Prostate gland (tissue), 2 donors: ENCODE measurements at regions not wholly inside any gene's neighbourhood (a gene's known extent, or its start where the extent isn't known, plus 50 kb on each side); places are given as distances from the start of the nearest gene placed in this dataset.

ENCODE experiments used
- CTCF ChIP-seq, 4 experiments: fragments of 200-600 bp in 2 of 4; fragments of 450-650 bp in 2 of 4; sonication (generic) in 2 of 4; IDR thresholded peaks; 1 replicate in 3 of 4; 2 replicates in 1 of 4; pipeline ENCODE4 v1.5.1; 2016 to 2019; ENCODE audit warnings: antibody characterized with exemption in 4 of 4, mild to moderate bottlenecking in 2 of 4, moderate library complexity in 2 of 4
- POLR2A ChIP-seq: fragments of 450-650 bp; IDR thresholded peaks from one replicate; pipeline ENCODE4 v1.6.1; 2016; ENCODE audit warnings: antibody characterized with exemption, mild to moderate bottlenecking
- POLR2AphosphoS5 ChIP-seq: sonication (generic); formaldehyde crosslinking; IDR thresholded peaks from one replicate; pipeline ENCODE4 v1.6.1; 2017; ENCODE audit warnings: antibody characterized with exemption

- TF ChIP-seq POLR2A, result no peak
- no peak for TF ChIP-seq CTCF (IDR thresholded peaks at IDR 0.05)
- TF ChIP-seq POLR2AphosphoS5, result no peak
These were observed 313.8 kb downstream of the S1PR1 start for GRCh38 chr1:101550581-101550980.
